ENCODE measurements at regions not wholly inside any gene's neighbourhood (a gene's known extent, or its start where the extent isn't known, plus 50 kb on each side); places are given as distances from the start of the nearest gene placed in this dataset.

GRCh38 chr7:97503367-97504094, 228.4 kb upstream of the TAC1 start:
- TF ChIP-seq CTCF (IDR thresholded peaks at IDR 0.05; ENCODE audit: low read depth, low read length, missing control alignments), result no peak
- DNase-seq (ENCODE audit: extremely low read depth, low read depth), result no peak
- no peak overlapping the region for H3K4me3 ChIP-seq (replicated peaks; ENCODE audit: low read depth, low read length)

- TF ChIP-seq CTCF (IDR thresholded peaks at IDR 0.05; ENCODE audit: low read depth, low read length, missing control alignments), result no peak
Measured at GRCh38 chr7:97506728-97507127, 225.2 kb upstream of the TAC1 start.

GRCh38 chr7:97512441-97513207, 219.3 kb upstream of the TAC1 start:
- no peak for TF ChIP-seq CTCF (IDR thresholded peaks at IDR 0.05; ENCODE audit: low read depth, low read length, missing control alignments)
- no peak for DNase-seq (ENCODE audit: extremely low read depth, low read depth)
- H3K4me3 ChIP-seq (replicated peaks; ENCODE audit: low read depth, low read length), result no peak overlapping the region

More at GRCh38 chr7:97506728-97507127, 225.2 kb upstream of the TAC1 start:
- no peak overlapping the region for H3K4me3 ChIP-seq (replicated peaks; ENCODE audit: low read depth, low read length)
- no peak for DNase-seq (ENCODE audit: extremely low read depth, low read depth)

GRCh38 chr7:97513326-97513725, 218.6 kb upstream of the TAC1 start:
- no peak for DNase-seq (ENCODE audit: extremely low read depth, low read depth)
- no peak for TF ChIP-seq CTCF (IDR thresholded peaks at IDR 0.05; ENCODE audit: low read depth, low read length, missing control alignments)
- no peak overlapping the region for H3K4me3 ChIP-seq (replicated peaks; ENCODE audit: low read depth, low read length)

GRCh38 chr7:97541188-97541587, 190.7 kb upstream of the TAC1 start:
- no peak for TF ChIP-seq CTCF (IDR thresholded peaks at IDR 0.05; ENCODE audit: low read depth, low read length, missing control alignments)
- no peak overlapping the region for H3K4me3 ChIP-seq (replicated peaks; ENCODE audit: low read depth, low read length)
- no peak for DNase-seq (ENCODE audit: extremely low read depth, low read depth)

- TF ChIP-seq CTCF (IDR thresholded peaks at IDR 0.05; ENCODE audit: low read depth, low read length, missing control alignments), result no peak
- DNase-seq (ENCODE audit: extremely low read depth, low read depth), result no peak
Measured at GRCh38 chr7:97555857-97556421, 175.9 kb upstream of the TAC1 start.

More at GRCh38 chr7:97555857-97556421, 175.9 kb upstream of the TAC1 start:
- no peak overlapping the region for H3K4me3 ChIP-seq (replicated peaks; ENCODE audit: low read depth, low read length)

All from HFF-Myc (cell line).